Keratinocyte (primary cell): ENCODE measurements at regions not wholly inside any gene's neighbourhood (a gene's known extent, or its start where the extent isn't known, plus 50 kb on each side); places are given as distances from the start of the nearest gene placed in this dataset.

ENCODE experiments used
- DNase-seq: peaks from one replicate; pipeline ENCODE4 v3.0.0-alpha.2; 2011; ENCODE audit warnings: low read depth, missing footprints, low spot score
- FAIRE-seq: peaks from 2 replicates; lab custom pipeline; 2011; peaks lifted over from hg19 to GRCh38; lab: Jason Lieb, UNC
- H2AFZ ChIP-seq: 2 replicates; pipeline ENCODE4 v1.6.0; 2012; ENCODE audit warnings: low read length, control low read depth, inconsistent platforms; ENCODE audit not compliant: control insufficient read depth
- H3K27ac ChIP-seq: 2 replicates; pipeline ENCODE4 v1.5.1; 2011; ENCODE audit warnings: low read length; ENCODE audit not compliant: control insufficient read depth, insufficient read depth
- H3K27me3 ChIP-seq: 3 replicates; pipeline ENCODE4 v1.6.0; 2011; ENCODE audit warnings: low read length; ENCODE audit not compliant: control insufficient read depth, insufficient read depth; ENCODE audit errors: extremely low read depth
- H3K36me3 ChIP-seq, 2 experiments: 2 replicates in 1 of 2; 3 replicates in 1 of 2; pipeline ENCODE4 v1.5.1; 2011; ENCODE audit warnings: low read length in 2 of 2, mild to moderate bottlenecking in 1 of 2; ENCODE audit not compliant: control insufficient read depth in 2 of 2, insufficient read depth in 2 of 2; ENCODE audit errors: extremely low read depth in 1 of 2
- H3K4me1 ChIP-seq: 3 replicates; pipeline ENCODE4 v1.5.1; 2011; ENCODE audit warnings: low read length; ENCODE audit not compliant: control insufficient read depth, insufficient read depth; ENCODE audit errors: extremely low read depth
- H3K4me2 ChIP-seq: 3 replicates; pipeline ENCODE4 v1.6.0; 2011; ENCODE audit warnings: low read depth, low read length; ENCODE audit not compliant: control insufficient read depth, insufficient read depth; ENCODE audit errors: extremely low read depth
- H3K4me3 ChIP-seq, 3 experiments: fragments of 200-600 bp in 1 of 3; sonication (generic) in 1 of 3; 2 replicates in 2 of 3; 3 replicates in 1 of 3; pipeline ENCODE4 v1.5.1; 2011 to 2016; ENCODE audit warnings: low read length in 3 of 3, mild to moderate bottlenecking in 3 of 3, control low read depth in 2 of 3, inconsistent platforms in 1 of 3, low read depth in 1 of 3, mixed read lengths in 1 of 3, mixed run types in 1 of 3, moderate library complexity in 1 of 3; ENCODE audit not compliant: control insufficient read depth in 2 of 3, insufficient read depth in 2 of 3; ENCODE audit errors: extremely low read depth in 1 of 3
- H3K79me2 ChIP-seq: 2 replicates; pipeline ENCODE4 v1.6.0; 2012; ENCODE audit warnings: low read length; ENCODE audit not compliant: control insufficient read depth, insufficient read depth
- H3K9ac ChIP-seq: 3 replicates; pipeline ENCODE4 v1.6.0; 2011; ENCODE audit warnings: low read length; ENCODE audit not compliant: control insufficient read depth, insufficient read depth; ENCODE audit errors: extremely low read depth
- H3K9me1 ChIP-seq: 3 replicates; pipeline ENCODE4 v1.6.0; 2011; ENCODE audit warnings: low read length; ENCODE audit not compliant: control insufficient read depth, insufficient read depth; ENCODE audit errors: extremely low read depth
- H3K9me3 ChIP-seq: 2 replicates; pipeline ENCODE4 v1.5.1; 2012; ENCODE audit warnings: low read depth, low read length; ENCODE audit not compliant: control insufficient read depth
- H4K20me1 ChIP-seq: 3 replicates; pipeline ENCODE4 v1.6.0; 2011; ENCODE audit warnings: low read length; ENCODE audit not compliant: control insufficient read depth, insufficient read depth; ENCODE audit errors: extremely low read depth
- CTCF ChIP-seq, 3 experiments: IDR thresholded peaks in 1 of 3; conservative IDR thresholded peaks in 1 of 3; optimal IDR thresholded peaks in 1 of 3; 2 replicates in 2 of 3; 3 replicates in 1 of 3; pipeline versions ENCODE3 to v1.5.1; 2011; ENCODE audit warnings: low read length in 3 of 3, mild to moderate bottlenecking in 3 of 3, moderate library complexity in 2 of 3, control low read depth in 1 of 3, inconsistent platforms in 1 of 3; ENCODE audit not compliant: insufficient read depth in 2 of 3; ENCODE audit errors: extremely low read depth in 1 of 3
- EZH2 ChIP-seq: IDR thresholded peaks from one replicate; pipeline ENCODE4 v1.6.1; 2012; ENCODE audit warnings: inconsistent platforms, mild to moderate bottlenecking, low read length, moderate library complexity
- dilution Hi-C: fragments of 300-500 bp; cut with MboI; formaldehyde crosslinking; loops from one replicate; pipeline ENCODE4 v1.7.0; 2020; ENCODE audit warnings: low sequenced_read_pairs; ENCODE audit not compliant: extremely low pct_ligation_motif_present

GRCh38 chr4:108544481-108544880 is 75.9 kb upstream of the RPL34 start:
- dilution Hi-C loops, result no loop called here
- no peak overlapping the region for H3K4me3 ChIP-seq
- H3K79me2 ChIP-seq, result no peaks in the 10 kb centered on the region
- no peaks in the 10 kb centered on the region for H3K36me3 ChIP-seq
- H4K20me1 ChIP-seq, result no peaks in the 10 kb centered on the region
- H2AFZ ChIP-seq, result no peak overlapping the region
- DNase-seq, result no peak
- no peak overlapping the region for H3K9ac ChIP-seq
- FAIRE-seq, result no peak
- H3K27ac ChIP-seq, result no peak overlapping the region
- TF ChIP-seq CTCF (optimal IDR thresholded peaks at IDR 0.05 in 1 of 3, IDR thresholded peaks at IDR 0.05 in 1 of 3, conservative IDR thresholded peaks at IDR 0.05 in 1 of 3; ENCODE audit: extremely low read depth in 1 of 3, insufficient read depth in 2 of 3, low read length in 3 of 3), result no peak
- TF ChIP-seq EZH2, result no peak
- no peak overlapping the region for H3K4me2 ChIP-seq
- no peaks in the 10 kb centered on the region for H3K9me3 ChIP-seq
- H3K4me1 ChIP-seq, result no peaks in the 10 kb centered on the region
- H3K9me1 ChIP-seq, result no peaks in the 10 kb centered on the region
- no peaks in the 10 kb centered on the region for H3K27me3 ChIP-seq

- dilution Hi-C loops, result no loop called here
- Histone ChIP-seq H3K27me3 (no peaks in the 10 kb centered on the region), H3K4me3 (no peak overlapping the region), H4K20me1 (no peaks in the 10 kb centered on the region), H3K9me3 (no peaks in the 10 kb centered on the region), H3K27ac (no peak overlapping the region), H3K9ac (no peak overlapping the region), H3K4me2 (no peak overlapping the region), H3K4me1 (no peaks in the 10 kb centered on the region), H2AFZ (no peak overlapping the region), H3K36me3 (no peaks in the 10 kb centered on the region), H3K79me2 (no peaks in the 10 kb centered on the region), H3K9me1 (no peaks in the 10 kb centered on the region)
- DNase-seq (no peak), FAIRE-seq (no peak)
- TF ChIP-seq EZH2 (no peak), CTCF (optimal IDR thresholded peaks at IDR 0.05 in 1 of 3, IDR thresholded peaks at IDR 0.05 in 1 of 3, conservative IDR thresholded peaks at IDR 0.05 in 1 of 3; ENCODE audit: extremely low read depth in 1 of 3, insufficient read depth in 2 of 3, low read length in 3 of 3) (no peak)
These were observed 76.9 kb upstream of the RPL34 start for GRCh38 chr4:108543359-108543968.
